OCI-LY3 (cell line): ENCODE measurements at regions not wholly inside any gene's neighbourhood (a gene's known extent, or its start where the extent isn't known, plus 50 kb on each side); places are given as distances from the start of the nearest gene placed in this dataset.

ENCODE experiments used
- EZH2phosphoT487 ChIP-seq: fragments of 200-600 bp; shearing (Covaris generic); IDR thresholded peaks from 2 replicates; pipeline ENCODE4 v1.6.1; 2018; ENCODE audit warnings: antibody characterized with exemption, mixed run types, low read depth
- TF ChIP-seq, protein P1 (sequence below): fragments of 200-600, 300-600 bp; sonication (generic); IDR thresholded peaks from 2 replicates; pipeline ENCODE4 v1.5.1; 2014; ENCODE audit warnings: antibody characterized with exemption, low read length, low read depth

DNA sequence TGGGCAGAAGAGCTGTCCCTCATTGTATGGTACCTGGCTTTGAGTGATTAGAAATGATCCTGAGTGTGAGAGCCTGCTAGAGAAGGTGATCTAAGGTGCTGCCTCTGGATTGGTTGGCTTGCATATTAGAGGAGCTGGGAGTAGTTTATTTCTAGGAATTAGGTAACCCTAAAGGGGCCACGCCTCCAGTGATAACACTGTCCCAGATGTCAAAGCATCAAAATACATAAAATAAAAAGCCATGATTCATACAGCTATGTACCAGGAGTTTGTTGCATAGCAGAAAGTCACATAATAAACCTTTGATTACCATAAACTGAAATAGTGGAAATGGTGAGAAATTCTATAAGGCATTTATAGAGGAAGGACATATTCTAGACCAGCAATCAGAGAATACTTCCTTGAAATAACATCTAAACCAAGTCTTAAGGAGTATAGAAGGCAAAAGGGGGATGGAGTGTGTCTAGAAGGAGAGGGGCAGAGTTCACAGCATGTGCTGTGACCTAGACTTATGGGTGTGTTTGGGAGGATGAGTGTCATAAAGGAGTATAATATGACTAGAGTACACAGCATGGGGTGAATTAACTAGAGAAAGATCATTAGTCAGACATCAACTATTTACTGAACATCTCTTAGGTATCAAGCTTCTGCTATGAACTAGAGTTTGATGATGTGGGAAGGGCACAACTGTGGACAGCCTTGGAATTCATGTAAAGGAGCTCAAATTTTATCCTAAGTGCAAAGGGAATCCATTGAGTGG, 686.4 kb downstream of the GALC start:
- TF ChIP-seq, protein P1, sequence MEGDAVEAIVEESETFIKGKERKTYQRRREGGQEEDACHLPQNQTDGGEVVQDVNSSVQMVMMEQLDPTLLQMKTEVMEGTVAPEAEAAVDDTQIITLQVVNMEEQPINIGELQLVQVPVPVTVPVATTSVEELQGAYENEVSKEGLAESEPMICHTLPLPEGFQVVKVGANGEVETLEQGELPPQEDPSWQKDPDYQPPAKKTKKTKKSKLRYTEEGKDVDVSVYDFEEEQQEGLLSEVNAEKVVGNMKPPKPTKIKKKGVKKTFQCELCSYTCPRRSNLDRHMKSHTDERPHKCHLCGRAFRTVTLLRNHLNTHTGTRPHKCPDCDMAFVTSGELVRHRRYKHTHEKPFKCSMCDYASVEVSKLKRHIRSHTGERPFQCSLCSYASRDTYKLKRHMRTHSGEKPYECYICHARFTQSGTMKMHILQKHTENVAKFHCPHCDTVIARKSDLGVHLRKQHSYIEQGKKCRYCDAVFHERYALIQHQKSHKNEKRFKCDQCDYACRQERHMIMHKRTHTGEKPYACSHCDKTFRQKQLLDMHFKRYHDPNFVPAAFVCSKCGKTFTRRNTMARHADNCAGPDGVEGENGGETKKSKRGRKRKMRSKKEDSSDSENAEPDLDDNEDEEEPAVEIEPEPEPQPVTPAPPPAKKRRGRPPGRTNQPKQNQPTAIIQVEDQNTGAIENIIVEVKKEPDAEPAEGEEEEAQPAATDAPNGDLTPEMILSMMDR = no peak
- no peak for TF ChIP-seq EZH2phosphoT487
